H9 (cell line): ENCODE measurements at regions not wholly inside any gene's neighbourhood (a gene's known extent, or its start where the extent isn't known, plus 50 kb on each side); places are given as distances from the start of the nearest gene placed in this dataset.

Experiments
- DNase-seq: peaks from one replicate; pipeline ENCODE4 v3.0.0-alpha.2; 2017
- H2AFZ ChIP-seq: one replicate; pipeline ENCODE4 v1.6.1; 2013; ENCODE audit warnings: mild to moderate bottlenecking, low read length, control low read depth, moderate library complexity
- H2AK5ac ChIP-seq: 2 replicates; pipeline ENCODE4 v1.6.1; 2013; ENCODE audit warnings: low read length, control low read depth, mixed read lengths; ENCODE audit not compliant: insufficient read length
- H2BK120ac ChIP-seq: one replicate; pipeline ENCODE4 v1.6.1; 2013; ENCODE audit warnings: low read depth, mild to moderate bottlenecking, low read length, control low read depth, inconsistent platforms; ENCODE audit not compliant: poor library complexity, severe bottlenecking
- H2BK12ac ChIP-seq: 2 replicates; pipeline ENCODE4 v1.6.1; 2013; ENCODE audit warnings: low read length, control low read depth, mixed read lengths, low read depth; ENCODE audit not compliant: insufficient read length
- H2BK15ac ChIP-seq: 2 replicates; pipeline ENCODE4 v1.6.1; 2013; ENCODE audit warnings: low read depth, low read length, control low read depth
- H2BK20ac ChIP-seq: one replicate; pipeline ENCODE4 v1.6.1; 2013; ENCODE audit warnings: low read depth, mild to moderate bottlenecking, low read length, control low read depth, inconsistent platforms; ENCODE audit not compliant: poor library complexity, severe bottlenecking
- H2BK5ac ChIP-seq: 2 replicates; pipeline ENCODE4 v1.6.1; 2013; ENCODE audit warnings: low read length, control low read depth, mixed read lengths; ENCODE audit not compliant: insufficient read length
- H3K14ac ChIP-seq: 2 replicates; pipeline ENCODE4 v1.6.1; 2013; ENCODE audit warnings: low read length, control low read depth; ENCODE audit not compliant: insufficient read depth
- H3K18ac ChIP-seq: 2 replicates; pipeline ENCODE4 v1.6.1; 2013; ENCODE audit warnings: low read depth, mild to moderate bottlenecking, mixed read lengths, low read length, control low read depth; ENCODE audit not compliant: insufficient read length
- H3K23ac ChIP-seq: 2 replicates; pipeline ENCODE4 v1.6.1; 2013; ENCODE audit warnings: low read length, control low read depth, mixed read lengths, low read depth; ENCODE audit not compliant: insufficient read length
- H3K23me2 ChIP-seq: 2 replicates; pipeline ENCODE4 v1.6.1; 2013; ENCODE audit warnings: low read depth, mild to moderate bottlenecking, mixed read lengths, low read length, control low read depth; ENCODE audit not compliant: insufficient read length, poor library complexity, severe bottlenecking
- H3K27ac ChIP-seq: 2 replicates; pipeline ENCODE4 v1.5.1; 2013; ENCODE audit warnings: low read length, control low read depth, mixed read lengths, low read depth; ENCODE audit not compliant: insufficient read length
- H3K27me3 ChIP-seq: 2 replicates; pipeline ENCODE4 v1.6.1; 2013; ENCODE audit warnings: low read length, control low read depth, inconsistent platforms; ENCODE audit not compliant: insufficient read depth
- H3K4ac ChIP-seq: 2 replicates; pipeline ENCODE4 v1.6.1; 2013; ENCODE audit warnings: low read depth, mild to moderate bottlenecking, control low read depth, inconsistent platforms, low read length, moderate library complexity
- H3K4me1 ChIP-seq: 2 replicates; pipeline ENCODE4 v1.6.1; 2013; ENCODE audit warnings: low read length, control low read depth, inconsistent platforms; ENCODE audit not compliant: insufficient read depth
- H3K4me2 ChIP-seq: 2 replicates; pipeline ENCODE4 v1.6.1; 2013; ENCODE audit warnings: low read length, control low read depth, mixed read lengths; ENCODE audit not compliant: insufficient read length, insufficient read depth
- H3K56ac ChIP-seq: 2 replicates; pipeline ENCODE4 v1.6.1; 2013; ENCODE audit warnings: low read depth, mild to moderate bottlenecking, mixed read lengths, low read length, control low read depth; ENCODE audit not compliant: insufficient read length
- H3K79me1 ChIP-seq: 2 replicates; pipeline ENCODE4 v1.6.1; 2013; ENCODE audit warnings: low read depth, mild to moderate bottlenecking, moderate library complexity, low read length, control low read depth, inconsistent platforms; ENCODE audit not compliant: insufficient read depth, poor library complexity, severe bottlenecking
- H3K79me2 ChIP-seq: 2 replicates; pipeline ENCODE4 v1.6.1; 2013; ENCODE audit warnings: low read length, control low read depth, inconsistent platforms; ENCODE audit not compliant: insufficient read depth
- H3K9ac ChIP-seq: 2 replicates; pipeline ENCODE4 v1.6.1; 2013; ENCODE audit warnings: low read length, control low read depth, mixed read lengths; ENCODE audit not compliant: insufficient read length; ENCODE audit errors: extremely low read depth
- H3K9me3 ChIP-seq: one replicate; pipeline ENCODE4 v1.6.1; 2013; ENCODE audit warnings: low read depth, low read length, inconsistent platforms; ENCODE audit not compliant: control insufficient read depth
- H3T11ph ChIP-seq: one replicate; pipeline ENCODE4 v1.6.1; 2013; ENCODE audit warnings: mild to moderate bottlenecking, low read length, control low read depth, inconsistent platforms
- H4K20me1 ChIP-seq: one replicate; pipeline ENCODE4 v1.6.1; 2013; ENCODE audit not compliant: control insufficient read depth, insufficient read length, insufficient read depth
- H4K5ac ChIP-seq: 2 replicates; pipeline ENCODE4 v1.6.1; 2013; ENCODE audit warnings: low read depth, mild to moderate bottlenecking, mixed read lengths, low read length, control low read depth; ENCODE audit not compliant: insufficient read length
- H4K8ac ChIP-seq: replicated peaks from 2 replicates; pipeline ENCODE4 v1.6.1; 2013; ENCODE audit warnings: low read length, control low read depth, mixed read lengths, low read depth; ENCODE audit not compliant: insufficient read length
- H4K91ac ChIP-seq: 2 replicates; pipeline ENCODE4 v1.6.1; 2013; ENCODE audit warnings: low read depth, mild to moderate bottlenecking, moderate library complexity, mixed read lengths, low read length, control low read depth; ENCODE audit not compliant: insufficient read length
- H3K27ac Mint-ChIP-seq, 3 experiments: 2 replicates in 2 of 3; 3 replicates in 1 of 3; pipeline ENCODE4 v1.8.0; 2020 to 2021; ENCODE audit warnings: mixed read lengths in 3 of 3, mild to moderate bottlenecking in 1 of 3, moderate library complexity in 1 of 3
- H3K27me3 Mint-ChIP-seq: 2 replicates; pipeline ENCODE4 v1.8.0; 2021; ENCODE audit warnings: low read depth, mild to moderate bottlenecking, moderate library complexity, mixed read lengths
- H3K36me3 Mint-ChIP-seq, 3 experiments: 2 replicates in 2 of 3; 3 replicates in 1 of 3; pipeline ENCODE4 v1.8.0; 2020 to 2021; ENCODE audit warnings: low read depth in 3 of 3, mixed read lengths in 3 of 3; ENCODE audit not compliant: insufficient read depth in 1 of 3
- H3K4me1 Mint-ChIP-seq, 2 experiments: 2 replicates each; pipeline ENCODE4 v1.8.0; 2020; ENCODE audit warnings: mixed read lengths in 2 of 2
- H3K4me3 Mint-ChIP-seq, 2 experiments: 2 replicates in 1 of 2; 3 replicates in 1 of 2; pipeline ENCODE4 v1.8.0; 2020 to 2021; ENCODE audit warnings: mild to moderate bottlenecking in 2 of 2, mixed read lengths in 2 of 2, moderate library complexity in 1 of 2
- H3K9me3 Mint-ChIP-seq, 2 experiments: 2 replicates in 1 of 2; 3 replicates in 1 of 2; pipeline ENCODE4 v1.8.0; 2020; ENCODE audit warnings: mild to moderate bottlenecking in 2 of 2, mixed read lengths in 2 of 2, moderate library complexity in 1 of 2
- CTCF ChIP-seq: fragments of 200-600 bp; sonication (generic); conservative IDR thresholded peaks from 3 replicates; pipeline ENCODE4 v1.8.0; 2021; ENCODE audit warnings: antibody characterized with exemption, mild to moderate bottlenecking
- WGBS: extraction: QIAGEN DNeasy Blood & Tissue Kit; methylation state at CpG from one replicate; pipeline ENCODE4 v1.1.7; 2013; ENCODE audit warnings: missing lambda C conversion rate, low lambda C conversion rate, mixed read lengths; ENCODE audit not compliant: insufficient read length; ENCODE audit errors: extremely low coverage; 5-methylcytosine and 5-hydroxymethylcytosine counted together

- Histone ChIP-seq H2AFZ (no peak overlapping the region), H4K5ac (no peak overlapping the region), H4K91ac (no peak overlapping the region), H4K8ac (no peak overlapping the region), H3K9ac (no peak overlapping the region), H2AK5ac (no peak overlapping the region), H3K56ac (no peak overlapping the region), H3K14ac (no peak overlapping the region), H2BK20ac (no peak overlapping the region), H2BK15ac (no peak overlapping the region), H3K4ac (no peak overlapping the region), H3K27me3 (no peaks in the 10 kb centered on the region), H2BK5ac (no peak overlapping the region), H3K9me3 (no peaks in the 10 kb centered on the region), H2BK12ac (no peak overlapping the region), H3K27ac (no peak overlapping the region), H3K18ac (no peak overlapping the region), H3T11ph (no peak overlapping the region), H2BK120ac (no peak overlapping the region), H3K79me2 (no peaks in the 10 kb centered on the region), H4K20me1 (no peaks in the 10 kb centered on the region), H3K4me2 (no peak overlapping the region), H3K23ac (no peak overlapping the region), H3K79me1 (no peaks in the 10 kb centered on the region), H3K23me2 (no peaks in the 10 kb centered on the region), H3K4me1 (no peaks in the 10 kb centered on the region)
- H3K27ac Mint-ChIP-seq = no peak overlapping the region
- peaks cover 3 to 4% of the 10 kb centered on the region in 2 experiments; a peak in 2 of 4 replicates for H3K4me1 Mint-ChIP-seq
- no peak for DNase-seq
- no peaks in the 10 kb centered on the region for H3K9me3 Mint-ChIP-seq
- no CpG with 5 or more reads among the region's 1 CpG for whole genome bisulfite sequencing
- no peak overlapping the region for H3K4me3 Mint-ChIP-seq
- no peak for TF ChIP-seq CTCF
- no peaks in the 10 kb centered on the region for H3K36me3 Mint-ChIP-seq
- no peaks in the 10 kb centered on the region for H3K27me3 Mint-ChIP-seq
Observed at GRCh38 chr6:93992976-93993375, 573.6 kb upstream of the EPHA7 start.
